Karpas-422 (cell line): ENCODE measurements at regions not wholly inside any gene's neighbourhood (a gene's known extent, or its start where the extent isn't known, plus 50 kb on each side); places are given as distances from the start of the nearest gene placed in this dataset.

Source experiments
- DNase-seq: peaks from one replicate; pipeline ENCODE4 v3.0.0-alpha.2; 2015
- H2AFZ ChIP-seq: fragments of 200-600 bp; sonication (generic); 2 replicates; pipeline ENCODE4 v1.6.1; 2014; ENCODE audit warnings: antibody characterized with exemption, low read length, mixed read lengths
- H3K27ac ChIP-seq: fragments of 200-600 bp; sonication (generic); 2 replicates; pipeline ENCODE4 v1.5.1; 2014; ENCODE audit warnings: mild to moderate bottlenecking, low read length, moderate library complexity
- H3K27me3 ChIP-seq: fragments of 200-600 bp; sonication (generic); 2 replicates; pipeline ENCODE4 v1.6.1; 2014; ENCODE audit warnings: low read length, mixed read lengths
- H3K36me3 ChIP-seq: fragments of 200-600 bp; sonication (generic); 2 replicates; pipeline ENCODE4 v1.6.1; 2014; ENCODE audit warnings: low read length, mixed read lengths; ENCODE audit not compliant: insufficient read depth
- H3K4me1 ChIP-seq: fragments of 200-600 bp; sonication (generic); 2 replicates; pipeline ENCODE4 v1.6.1; 2014; ENCODE audit warnings: mild to moderate bottlenecking, low read length, mixed read lengths
- H3K4me2 ChIP-seq: fragments of 200-600 bp; sonication (generic); 2 replicates; pipeline ENCODE4 v1.6.1; 2014; ENCODE audit warnings: low read length, low read depth, mild to moderate bottlenecking; ENCODE audit not compliant: poor library complexity, severe bottlenecking
- H3K4me3 ChIP-seq: fragments of 200-600 bp; sonication (generic); 2 replicates; pipeline ENCODE4 v1.5.1; 2014; ENCODE audit warnings: mild to moderate bottlenecking, antibody characterized with exemption, low read length, mixed read lengths
- H3K79me2 ChIP-seq: fragments of 200-600 bp; sonication (generic); 2 replicates; pipeline ENCODE4 v1.6.1; 2014; ENCODE audit warnings: mild to moderate bottlenecking, low read length, mixed read lengths
- H3K9ac ChIP-seq: fragments of 200-600 bp; sonication (generic); 2 replicates; pipeline ENCODE4 v1.6.0; 2014; ENCODE audit warnings: low read length
- H3K9me2 ChIP-seq: fragments of 200-600 bp; sonication (generic), shearing (Covaris generic); replicated peaks from 2 replicates; pipeline ENCODE4 v1.6.0; 2014; ENCODE audit warnings: mild to moderate bottlenecking, low read length, moderate library complexity; ENCODE audit not compliant: insufficient read depth
- H3K9me3 ChIP-seq: fragments of 300-700, 200-600 bp; sonication (generic); 2 replicates; pipeline ENCODE4 v1.6.1; 2014; ENCODE audit warnings: low read length, mixed read lengths
- H4K20me1 ChIP-seq: fragments of 200-600 bp; sonication (generic); 2 replicates; pipeline ENCODE4 v1.6.1; 2014; ENCODE audit warnings: mild to moderate bottlenecking, antibody characterized with exemption, low read length, low read depth; ENCODE audit not compliant: insufficient read depth

GRCh38 chr9:110114859-110115201 is 93.1 kb downstream of the C9orf152 start:
- H3K27me3 ChIP-seq, result no peaks in the 10 kb centered on the region
- H3K36me3 ChIP-seq, result no peaks in the 10 kb centered on the region
- no peaks in the 10 kb centered on the region for H3K79me2 ChIP-seq
- no peak for DNase-seq
- H3K9me2 ChIP-seq, result no peaks in the 10 kb centered on the region
- H3K9me3 ChIP-seq, result no peaks in the 10 kb centered on the region
- no peak overlapping the region for H3K9ac ChIP-seq
- no peak overlapping the region for H3K27ac ChIP-seq
- no peaks in the 10 kb centered on the region for H4K20me1 ChIP-seq
- H2AFZ ChIP-seq, result no peak overlapping the region
- no peak overlapping the region for H3K4me3 ChIP-seq
- no peak overlapping the region for H3K4me2 ChIP-seq
- H3K4me1 ChIP-seq, result peaks cover 17% of the 10 kb centered on the region

GRCh38 chr9:110115341-110115820 is 92.6 kb downstream of the C9orf152 start:
- H3K9me2 ChIP-seq, result no peaks in the 10 kb centered on the region
- H3K36me3 ChIP-seq, result no peaks in the 10 kb centered on the region
- H3K79me2 ChIP-seq, result no peaks in the 10 kb centered on the region
- H3K9me3 ChIP-seq, result no peaks in the 10 kb centered on the region
- H3K27ac ChIP-seq, result no peak overlapping the region
- no peak for DNase-seq
- H3K27me3 ChIP-seq, result no peaks in the 10 kb centered on the region
- H3K9ac ChIP-seq, result no peak overlapping the region
- peaks cover 15% of the 10 kb centered on the region for H3K4me1 ChIP-seq
- no peaks in the 10 kb centered on the region for H4K20me1 ChIP-seq
- no peak overlapping the region for H3K4me2 ChIP-seq
- H2AFZ ChIP-seq, result no peak overlapping the region
- no peak overlapping the region for H3K4me3 ChIP-seq

DNA sequence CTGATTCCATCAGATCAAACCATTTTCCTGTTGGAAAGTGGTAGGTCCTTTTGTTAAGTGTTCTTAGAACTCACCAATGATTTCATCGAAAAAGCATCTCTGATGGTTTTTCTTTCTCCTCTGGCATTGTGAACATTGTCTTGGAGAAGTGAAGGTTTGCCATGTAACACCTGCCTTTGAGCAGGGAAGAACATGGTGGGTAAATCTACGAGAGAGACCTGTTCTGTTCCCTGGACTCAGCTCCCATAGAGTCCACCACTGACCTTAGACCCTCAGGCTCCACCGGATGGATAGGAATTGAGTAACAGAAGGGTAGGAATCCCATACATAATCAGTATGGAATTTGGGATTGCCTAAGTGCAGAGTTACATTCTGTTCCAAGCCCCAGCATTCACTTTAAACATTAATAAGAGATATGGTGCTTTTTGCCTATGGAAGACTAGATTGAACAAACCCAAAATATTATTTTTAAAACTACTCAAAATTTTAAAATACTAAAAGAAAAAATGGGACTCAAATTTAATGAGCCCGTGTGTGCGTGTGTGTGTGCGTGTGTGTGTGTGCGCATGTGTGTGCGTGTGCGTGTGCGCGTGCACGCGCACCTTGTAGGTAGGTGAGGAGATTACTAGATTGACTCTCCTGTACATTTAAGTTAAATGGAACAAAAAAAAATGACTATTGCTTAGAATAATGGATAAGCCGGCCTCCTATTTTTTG is 92.0 kb downstream of the C9orf152 start:
- no peaks in the 10 kb centered on the region for H4K20me1 ChIP-seq
- no peaks in the 10 kb centered on the region for H3K36me3 ChIP-seq
- no peak overlapping the region for H3K4me3 ChIP-seq
- no peaks in the 10 kb centered on the region for H3K9me3 ChIP-seq
- no peak overlapping the region for H3K4me2 ChIP-seq
- no peak overlapping the region for H3K9ac ChIP-seq
- H2AFZ ChIP-seq, result no peak overlapping the region
- no peaks in the 10 kb centered on the region for H3K9me2 ChIP-seq
- no peaks in the 10 kb centered on the region for H3K27me3 ChIP-seq
- no peaks in the 10 kb centered on the region for H3K79me2 ChIP-seq
- DNase-seq, result no peak
- peaks cover 15% of the 10 kb centered on the region for H3K4me1 ChIP-seq
- no peak overlapping the region for H3K27ac ChIP-seq

DNA sequence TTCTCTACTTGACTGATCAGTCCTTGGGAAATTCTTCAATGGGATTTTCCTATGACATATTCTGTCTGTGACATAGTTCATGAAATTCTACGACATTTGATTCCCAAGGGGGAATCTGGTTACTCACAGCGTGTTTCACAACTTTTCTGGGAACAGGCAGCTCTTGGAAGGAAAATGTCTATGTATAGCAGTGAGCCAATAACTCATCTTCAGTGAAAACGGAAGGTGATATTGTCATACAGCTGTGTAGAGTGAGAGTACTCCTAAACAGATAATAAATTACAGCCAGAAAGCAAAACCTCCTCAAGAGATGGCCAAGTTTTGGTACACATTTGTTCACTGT is 91.4 kb downstream of the C9orf152 start:
- no peak overlapping the region for H3K9ac ChIP-seq
- H2AFZ ChIP-seq, result no peak overlapping the region
- no peak overlapping the region for H3K4me2 ChIP-seq
- no peak for DNase-seq
- no peaks in the 10 kb centered on the region for H3K27me3 ChIP-seq
- H3K4me1 ChIP-seq, result peaks cover 15% of the 10 kb centered on the region
- H3K4me3 ChIP-seq, result no peak overlapping the region
- no peaks in the 10 kb centered on the region for H3K79me2 ChIP-seq
- H3K36me3 ChIP-seq, result no peaks in the 10 kb centered on the region
- no peaks in the 10 kb centered on the region for H3K9me3 ChIP-seq
- no peaks in the 10 kb centered on the region for H3K9me2 ChIP-seq
- H4K20me1 ChIP-seq, result no peaks in the 10 kb centered on the region
- no peak overlapping the region for H3K27ac ChIP-seq

DNA sequence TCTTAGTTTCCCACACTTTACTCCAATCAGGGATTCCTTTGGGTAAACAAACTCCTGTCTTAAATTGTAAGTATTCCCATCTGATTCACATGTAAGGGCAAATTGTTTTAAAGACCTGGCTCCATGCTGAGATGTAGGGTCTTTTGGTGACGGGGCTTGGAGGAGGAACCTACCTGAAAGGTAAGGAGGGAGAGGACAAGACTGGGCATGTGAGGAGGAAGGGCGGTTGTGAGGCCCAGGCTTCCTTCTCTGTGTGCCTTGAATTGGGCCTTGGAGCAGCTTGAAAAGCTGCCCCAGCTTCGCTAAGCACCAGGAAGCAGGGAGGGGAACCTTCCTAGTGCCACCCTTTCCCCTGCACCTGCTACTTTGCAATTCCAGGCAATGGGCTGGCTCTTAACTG is 86.8 kb downstream of the C9orf152 start:
- H3K36me3 ChIP-seq, result no peaks in the 10 kb centered on the region
- peaks cover 23% of the 10 kb centered on the region for H3K4me1 ChIP-seq
- no peak overlapping the region for H3K9ac ChIP-seq
- H3K4me3 ChIP-seq, result no peak overlapping the region
- no peaks in the 10 kb centered on the region for H4K20me1 ChIP-seq
- H3K27ac ChIP-seq, result no peak overlapping the region
- no peaks in the 10 kb centered on the region for H3K9me2 ChIP-seq
- DNase-seq, result no peak
- no peak overlapping the region for H3K4me2 ChIP-seq
- H3K27me3 ChIP-seq, result no peaks in the 10 kb centered on the region
- H3K9me3 ChIP-seq, result no peaks in the 10 kb centered on the region
- H3K79me2 ChIP-seq, result no peaks in the 10 kb centered on the region
- no peak overlapping the region for H2AFZ ChIP-seq

GRCh38 chr9:110123341-110124095 is 84.4 kb downstream of the C9orf152 start:
- H3K4me3 ChIP-seq, result no peak overlapping the region
- no peaks in the 10 kb centered on the region for H3K36me3 ChIP-seq
- H4K20me1 ChIP-seq, result no peaks in the 10 kb centered on the region
- no peak for DNase-seq
- no peaks in the 10 kb centered on the region for H3K9me3 ChIP-seq
- H2AFZ ChIP-seq, result no peak overlapping the region
- H3K27ac ChIP-seq, result no peak overlapping the region
- H3K27me3 ChIP-seq, result no peaks in the 10 kb centered on the region
- no peaks in the 10 kb centered on the region for H3K9me2 ChIP-seq
- no peaks in the 10 kb centered on the region for H3K79me2 ChIP-seq
- H3K9ac ChIP-seq, result no peak overlapping the region
- peaks cover 46% of the 10 kb centered on the region for H3K4me1 ChIP-seq
- H3K4me2 ChIP-seq, result no peak overlapping the region

DNA sequence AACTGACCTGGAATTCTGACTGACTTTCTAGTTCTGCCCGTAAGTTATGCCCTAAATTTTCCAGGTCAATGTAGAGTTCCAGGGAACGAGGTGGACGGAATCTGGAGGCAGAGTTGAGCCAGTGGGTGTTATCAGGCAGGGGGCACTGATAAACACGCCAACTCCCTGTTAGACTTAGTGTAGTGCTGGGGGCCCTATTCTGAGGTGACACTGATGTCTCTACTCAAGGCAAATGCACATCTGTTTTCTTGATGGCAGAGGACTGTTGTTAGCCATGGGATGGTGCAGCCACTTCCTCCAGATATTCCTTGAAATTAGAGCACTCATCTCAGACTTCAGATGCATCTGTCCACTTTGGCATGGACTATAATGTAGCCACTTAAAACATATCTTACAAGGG is 83.5 kb downstream of the C9orf152 start:
- H3K9ac ChIP-seq, result no peak overlapping the region
- H3K4me2 ChIP-seq, result no peak overlapping the region
- no peak overlapping the region for H2AFZ ChIP-seq
- no peaks in the 10 kb centered on the region for H3K27me3 ChIP-seq
- no peaks in the 10 kb centered on the region for H3K9me3 ChIP-seq
- H3K79me2 ChIP-seq, result no peaks in the 10 kb centered on the region
- no peak overlapping the region for H3K27ac ChIP-seq
- H4K20me1 ChIP-seq, result no peaks in the 10 kb centered on the region
- H3K4me3 ChIP-seq, result no peak overlapping the region
- H3K9me2 ChIP-seq, result no peaks in the 10 kb centered on the region
- no peaks in the 10 kb centered on the region for H3K36me3 ChIP-seq
- H3K4me1 ChIP-seq, result peaks cover 56% of the 10 kb centered on the region
- no peak for DNase-seq

DNA sequence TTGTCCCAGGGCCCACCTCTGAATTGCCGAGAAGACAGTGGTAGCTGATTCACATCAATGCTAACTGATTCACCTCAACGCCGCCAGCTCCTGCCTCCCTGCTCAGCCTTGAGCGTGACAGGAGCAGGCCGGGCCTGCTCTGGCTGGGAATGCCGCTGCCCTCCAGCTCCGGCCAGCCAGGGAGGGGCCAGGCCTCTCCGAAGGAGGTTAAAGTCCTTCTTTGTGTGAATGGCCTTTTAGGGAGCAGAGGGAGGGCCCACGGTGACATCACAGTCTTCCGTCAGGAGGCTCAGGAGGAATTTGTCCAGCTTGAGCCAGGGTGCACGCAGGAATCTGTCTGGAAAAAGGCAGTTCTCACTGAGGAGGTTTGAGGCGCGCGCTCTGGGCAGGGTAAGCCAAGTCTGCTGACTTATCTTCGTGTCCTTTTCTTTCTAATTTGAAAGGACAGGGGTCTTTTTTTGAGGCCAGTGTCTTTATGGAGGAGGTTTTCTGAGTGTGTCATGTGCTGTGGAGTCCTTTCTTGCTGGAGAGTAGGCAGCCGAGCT is 82.7 kb downstream of the C9orf152 start:
- Histone ChIP-seq H3K27ac (no peak overlapping the region), H4K20me1 (no peaks in the 10 kb centered on the region)

More for the DNA sequence above, 82.7 kb downstream of the C9orf152 start:
- no peak overlapping the region for H3K9ac ChIP-seq
- DNase-seq, result no peak
- peaks cover 64% of the 10 kb centered on the region for H3K4me1 ChIP-seq
- no peak overlapping the region for H3K4me3 ChIP-seq
- H3K4me2 ChIP-seq, result no peak overlapping the region
- H3K27me3 ChIP-seq, result no peaks in the 10 kb centered on the region
- H3K36me3 ChIP-seq, result no peaks in the 10 kb centered on the region
- no peaks in the 10 kb centered on the region for H3K9me3 ChIP-seq
- H2AFZ ChIP-seq, result no peak overlapping the region
- H3K9me2 ChIP-seq, result no peaks in the 10 kb centered on the region
- H3K79me2 ChIP-seq, result no peaks in the 10 kb centered on the region
